ENCODE measurements at regions not wholly inside any gene's neighbourhood (a gene's known extent, or its start where the extent isn't known, plus 50 kb on each side); places are given as distances from the start of the nearest gene placed in this dataset.

DNA sequence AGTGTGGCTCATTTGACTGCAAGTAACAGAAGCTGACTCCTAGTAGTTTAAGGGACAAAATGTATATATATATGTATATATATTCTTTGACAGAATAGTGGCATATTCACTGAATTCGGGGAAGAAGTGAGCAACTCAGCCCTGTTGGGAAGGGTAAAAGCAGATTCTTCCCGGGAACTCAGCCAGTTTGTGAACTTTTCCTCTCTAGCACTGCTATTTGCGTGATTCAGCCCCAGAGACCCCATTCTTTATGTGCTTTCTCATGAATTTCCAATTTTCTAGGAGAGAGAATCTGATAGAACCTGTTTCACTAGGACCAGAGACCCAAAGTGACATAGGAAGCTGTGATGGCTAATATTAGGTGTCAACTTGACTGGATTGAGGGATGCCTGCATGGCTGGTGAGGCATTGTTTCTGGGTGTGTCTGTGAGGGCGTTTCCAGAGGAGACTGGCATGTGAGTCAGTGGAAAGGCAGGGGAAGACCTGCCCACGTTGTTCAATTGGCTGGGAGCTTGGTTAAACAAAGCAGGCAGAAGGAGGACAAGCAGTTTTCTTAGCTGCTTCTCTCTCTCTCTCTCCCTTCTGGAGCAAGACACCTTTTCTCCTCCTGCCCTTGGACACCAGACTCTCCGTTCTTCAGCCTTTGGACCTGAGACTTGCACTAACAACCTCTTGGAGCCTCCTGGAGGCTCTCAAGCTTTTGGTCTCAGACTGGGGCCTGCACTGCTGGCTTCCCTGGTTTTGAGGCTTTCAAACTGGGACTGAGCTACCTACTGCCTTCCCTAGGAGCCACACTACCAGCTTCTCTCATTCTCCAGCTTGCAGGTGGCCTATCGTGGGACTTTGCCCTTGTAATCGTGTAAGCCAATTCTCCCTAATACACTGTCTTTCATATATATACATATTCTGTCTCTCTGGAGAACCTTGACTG, 93.4 kb upstream of the KCNK1 start:
- no peak for DNase-seq

DNA sequence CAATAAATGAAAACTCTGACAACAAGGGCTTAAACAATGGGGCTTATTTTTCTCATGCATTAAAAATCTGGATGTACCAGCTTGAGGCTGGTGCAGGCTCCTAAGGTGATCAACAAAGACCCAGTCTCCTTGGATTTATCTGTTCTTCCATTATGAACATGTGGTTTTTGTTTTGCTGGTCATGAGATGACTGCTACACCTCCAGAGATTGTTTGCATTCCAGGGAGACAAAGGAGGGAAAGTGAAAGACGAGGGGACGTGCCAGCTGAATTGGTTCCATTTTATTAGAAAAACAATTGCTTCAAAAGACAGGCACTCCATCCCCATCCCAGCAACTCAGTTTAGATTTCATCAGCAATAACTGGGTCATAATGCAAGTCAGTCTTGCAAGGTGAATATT, 90.9 kb upstream of the KCNK1 start:
- DNase-seq, result no peak

DNA sequence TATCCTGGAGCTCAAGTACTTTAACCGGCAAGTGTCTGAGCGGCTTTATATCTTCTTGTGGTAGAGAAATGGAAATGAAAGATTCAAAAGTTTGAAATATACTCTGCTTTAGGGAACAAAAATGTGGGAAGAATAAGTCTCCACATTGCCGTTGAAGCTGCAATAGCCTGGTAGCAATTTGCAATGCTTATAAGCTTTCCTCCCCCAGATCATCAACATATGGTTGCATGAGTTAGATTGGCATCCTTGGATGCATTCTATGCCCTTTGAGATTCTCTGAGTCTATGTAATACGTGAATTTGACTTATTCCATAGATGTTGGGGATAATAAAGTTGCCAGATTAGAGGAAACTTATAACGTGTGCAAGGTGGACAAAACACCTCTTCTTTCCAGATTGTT, 86.1 kb upstream of the KCNK1 start:
- DNase-seq, result no peak

DNA sequence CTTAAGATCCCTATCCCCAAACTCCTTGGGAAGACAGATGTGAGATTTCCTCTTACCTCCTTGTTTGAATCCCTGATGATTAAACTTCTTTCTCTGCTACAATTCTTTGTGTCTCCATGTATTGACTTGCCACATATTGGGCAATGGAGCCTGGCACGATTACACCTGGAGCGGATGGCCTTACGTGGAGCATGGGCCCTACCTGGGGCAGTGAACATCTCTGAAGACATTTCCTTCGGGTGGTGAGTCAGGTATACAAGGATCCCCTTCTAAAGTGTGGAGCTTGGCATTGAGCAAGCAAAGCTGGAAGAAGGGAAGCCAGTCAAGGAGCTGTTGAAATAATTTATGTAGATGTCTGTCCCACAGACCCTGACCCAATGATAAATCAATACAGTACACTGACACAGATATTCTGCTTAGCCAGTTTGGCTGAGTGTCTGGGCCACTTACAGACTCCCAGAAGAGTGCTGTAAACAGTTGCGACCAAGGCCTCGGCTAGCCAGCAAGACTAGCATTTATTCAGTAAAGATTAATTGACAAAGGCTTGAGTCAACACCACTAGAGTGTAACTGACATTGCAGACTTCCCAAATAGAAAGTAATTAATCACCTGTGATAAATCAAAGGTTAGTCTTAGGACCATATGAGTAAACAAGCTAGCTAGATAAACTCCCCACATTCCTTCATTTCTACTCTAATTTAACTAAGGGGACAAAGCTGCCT, 83.1 kb upstream of the KCNK1 start:
- no peak for DNase-seq

DNA sequence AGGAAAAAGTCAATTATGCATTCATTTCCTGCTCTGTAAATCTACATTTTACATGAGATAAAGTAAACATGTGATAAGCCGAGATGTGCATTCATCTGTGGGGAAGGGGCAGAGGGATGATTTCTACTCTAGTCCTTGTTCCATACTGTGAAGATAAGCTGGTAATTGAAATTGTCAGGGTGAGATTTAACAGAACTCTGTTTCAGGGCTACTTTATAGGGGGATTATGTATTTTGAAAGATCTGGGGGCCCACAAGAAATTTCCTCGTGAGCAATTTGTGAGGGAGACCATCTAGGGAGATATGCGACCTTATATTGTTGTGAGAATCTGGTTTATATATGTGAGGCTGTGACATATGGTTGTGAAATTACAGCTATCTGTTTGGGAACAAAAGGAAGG, 73.1 kb upstream of the KCNK1 start:
- DNase-seq, result no peak

DNA sequence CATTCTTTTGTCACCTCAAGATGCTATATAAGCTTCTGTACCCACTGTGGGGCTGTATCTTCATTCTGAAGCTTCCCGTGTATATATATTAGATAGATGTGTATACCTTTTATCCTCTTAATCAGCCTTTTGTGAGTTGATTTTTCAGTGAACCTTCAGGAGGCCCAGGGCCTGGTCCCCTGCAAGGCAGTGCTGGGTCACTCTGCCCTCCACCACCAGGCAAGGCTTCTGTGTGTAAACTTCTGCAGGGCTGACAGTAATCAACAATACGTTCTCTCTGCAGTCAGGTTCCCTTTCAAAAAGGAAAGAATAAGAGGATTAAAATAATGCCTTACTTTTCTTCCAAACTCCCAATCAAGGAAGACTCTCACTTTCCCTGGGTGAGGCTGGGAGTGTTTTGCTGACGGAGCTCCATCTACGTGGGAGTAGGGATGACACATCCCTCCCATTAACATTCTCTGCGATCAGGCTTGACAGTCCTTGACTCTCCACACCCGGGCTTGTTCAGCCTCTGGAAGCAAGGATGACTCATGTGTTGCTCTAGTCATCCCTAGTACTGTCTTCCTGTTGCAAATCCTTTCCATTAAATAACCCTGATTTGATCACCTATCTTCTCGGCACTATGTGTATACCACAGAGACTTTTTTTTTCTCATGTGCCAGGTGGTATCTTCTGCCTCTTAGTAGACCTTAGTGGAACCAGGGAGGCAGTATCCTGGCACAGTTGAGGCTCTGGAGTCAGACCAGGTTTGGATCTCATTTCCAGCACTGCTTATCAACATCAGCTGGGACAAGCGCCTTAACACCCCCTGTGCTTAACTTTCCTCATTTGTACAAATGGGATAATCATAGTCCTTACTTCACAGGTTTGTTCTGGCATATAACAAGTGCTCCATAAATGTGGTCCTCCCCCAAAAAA, 70.3 kb upstream of the KCNK1 start:
- peak; percentile 0 for DNase-seq

DNA sequence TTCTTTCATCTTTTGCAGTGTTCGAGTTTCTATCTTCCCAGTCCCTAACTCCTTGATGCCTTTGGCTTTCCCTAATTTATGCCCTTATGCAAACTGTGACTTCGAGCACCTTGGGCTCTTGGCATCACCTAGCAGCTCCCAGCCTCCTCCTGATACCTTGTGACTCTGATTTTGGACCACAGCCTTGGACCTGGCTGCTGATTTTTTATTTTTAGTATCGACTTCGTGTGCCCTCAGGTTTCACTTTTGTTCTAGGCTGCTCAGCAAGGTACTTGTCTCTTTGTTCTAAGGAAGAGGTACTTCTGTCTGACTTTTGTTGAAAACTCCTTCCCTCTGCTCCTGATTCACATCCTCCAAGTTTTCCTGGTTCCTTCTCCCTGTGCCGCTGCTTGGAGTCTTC, 69.6 kb upstream of the KCNK1 start:
- DNase-seq, result no peak

DNA sequence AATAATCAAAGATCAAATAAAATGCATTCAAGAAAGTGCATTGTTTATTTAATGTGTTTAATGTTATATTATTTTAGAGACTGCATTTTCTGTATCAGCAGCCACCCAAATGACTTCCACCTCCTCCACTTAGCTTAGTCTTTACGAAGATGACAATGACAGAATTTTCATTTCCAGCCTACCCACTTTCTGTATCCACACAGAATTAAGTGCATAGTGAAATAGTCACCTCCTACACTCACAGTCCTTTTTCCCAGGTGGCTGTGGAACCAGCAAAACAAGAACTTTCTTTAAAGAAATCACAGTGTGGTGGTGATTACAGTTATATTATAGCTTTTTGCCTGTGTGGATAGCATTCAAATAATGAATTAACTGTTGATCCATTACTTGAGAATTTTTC, 66.2 kb upstream of the KCNK1 start:
- DNase-seq, result no peak

DNA sequence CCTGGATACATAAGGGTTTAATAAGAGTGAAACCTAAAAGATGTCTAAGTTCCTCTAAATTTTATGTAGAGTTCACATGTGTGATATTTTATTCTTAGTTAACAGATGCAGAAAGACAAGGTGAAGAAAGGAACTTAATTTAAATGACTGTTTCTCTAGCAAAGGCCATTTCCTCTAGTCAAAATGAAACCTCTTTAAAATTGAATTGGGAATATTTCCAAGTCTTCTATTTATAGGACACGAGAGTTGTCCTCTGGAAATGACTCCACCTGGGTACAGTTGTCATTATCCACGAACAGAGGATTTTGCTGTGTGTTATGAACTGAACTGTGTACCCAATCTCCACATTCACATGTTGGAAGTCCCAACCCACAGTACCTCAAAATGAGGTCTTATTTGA, 64.5 kb upstream of the KCNK1 start:
- DNase-seq, result no peak

DNA sequence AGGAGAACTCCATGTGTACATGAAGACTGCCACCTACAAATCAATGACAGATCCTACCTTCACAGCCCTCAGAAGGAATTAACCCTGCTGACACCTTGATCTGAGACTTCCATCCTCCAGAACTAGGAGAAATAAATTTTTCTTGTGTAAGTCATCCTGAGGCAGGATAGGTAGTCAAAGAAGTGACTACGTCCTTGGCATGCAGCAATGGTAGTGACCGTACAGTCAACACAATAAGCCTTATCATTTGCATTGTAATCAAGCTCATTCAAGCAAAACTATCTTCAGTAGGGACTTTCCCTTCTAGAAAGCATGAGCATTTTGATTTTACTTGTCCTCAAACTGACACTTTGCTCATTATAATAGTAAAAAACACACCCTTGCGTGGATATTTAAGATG, 64.0 kb upstream of the KCNK1 start:
- DNase-seq, result no peak

DNA sequence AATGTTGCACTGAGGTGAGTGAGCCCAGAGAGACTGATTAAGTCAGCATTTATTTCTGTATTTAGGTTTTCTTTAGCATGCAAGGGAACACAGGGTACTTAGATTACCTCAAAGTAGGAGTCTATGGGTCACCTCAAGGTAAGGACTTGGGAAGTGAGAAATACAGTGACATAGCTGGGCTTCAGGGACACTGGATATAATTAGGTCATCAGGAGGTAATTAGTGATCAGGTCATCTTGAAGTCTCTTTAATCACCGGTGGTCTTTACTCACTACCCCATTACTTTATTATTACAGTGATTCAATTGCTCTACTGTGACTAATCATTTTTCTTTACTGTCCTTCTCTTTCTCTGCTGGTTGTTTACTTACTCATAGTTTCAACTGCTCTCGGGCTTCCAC, 59.9 kb upstream of the KCNK1 start:
- DNase-seq, result no peak

DNA sequence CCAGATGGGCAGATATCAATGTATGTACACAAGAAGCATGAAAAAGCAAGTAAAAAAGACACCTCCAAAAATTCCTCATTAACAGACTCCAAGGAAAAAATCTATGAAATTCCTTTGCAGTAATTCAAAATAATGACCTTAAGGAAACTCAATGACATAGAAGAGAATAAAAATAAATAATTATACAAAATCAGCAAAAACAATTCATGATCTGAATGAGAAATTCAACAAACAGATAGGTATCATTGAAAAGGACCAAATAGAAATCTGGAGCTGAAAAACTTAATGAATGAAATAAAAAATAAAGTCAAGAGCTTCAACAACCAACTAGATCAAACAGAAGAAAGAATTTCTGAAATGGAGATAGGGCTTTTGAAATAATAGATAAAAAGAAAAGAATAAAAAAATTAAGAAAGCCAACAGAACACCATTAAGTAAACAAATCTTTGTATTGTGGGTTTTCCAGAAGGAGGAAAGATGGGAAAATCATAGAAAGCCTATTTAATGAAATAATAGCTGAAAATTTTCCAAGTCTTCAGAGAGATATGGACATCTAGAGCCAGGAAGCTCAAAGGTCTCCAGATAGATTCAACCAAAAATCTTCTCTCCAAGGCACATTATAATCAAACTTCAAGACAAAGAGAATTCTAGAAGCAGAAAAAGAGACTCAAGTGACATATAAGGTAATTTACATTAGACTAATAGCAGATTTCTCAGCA, 52.0 kb upstream of the KCNK1 start:
- no peak for DNase-seq
